Neural progenitor cell (in vitro differentiated cells): ENCODE measurements at regions not wholly inside any gene's neighbourhood (a gene's known extent, or its start where the extent isn't known, plus 50 kb on each side); places are given as distances from the start of the nearest gene placed in this dataset.

Experiments used
- DNase-seq: peaks from one replicate; pipeline ENCODE4 v3.0.0-alpha.2; 2016; ENCODE audit warnings: low spot score
- H2AFZ ChIP-seq: fragments of 200-600 bp; sonication (generic); replicated peaks from 2 replicates; pipeline ENCODE4 v1.6.1; 2016; ENCODE audit warnings: antibody characterized with exemption
- H3F3A ChIP-seq: fragments of 200-600 bp; sonication (generic); 2 replicates; pipeline ENCODE4 v1.6.1; 2016; ENCODE audit warnings: antibody characterized with exemption, low read depth
- H3K27ac ChIP-seq: fragments of 200-600 bp; sonication (generic); 2 replicates; pipeline ENCODE4 v1.5.1; 2016; ENCODE audit warnings: mild to moderate bottlenecking
- H3K27me3 ChIP-seq: fragments of 200-600 bp; sonication (generic); 2 replicates; pipeline ENCODE4 v1.6.1; 2016; ENCODE audit warnings: mild to moderate bottlenecking, moderate library complexity
- H3K36me3 ChIP-seq: fragments of 200-600 bp; sonication (generic); 2 replicates; pipeline ENCODE4 v1.5.1; 2016
- H3K4me1 ChIP-seq: fragments of 200-600 bp; sonication (generic); 2 replicates; pipeline ENCODE4 v1.6.1; 2016; ENCODE audit warnings: mixed run types
- H3K4me2 ChIP-seq: fragments of 200-600 bp; sonication (generic); 2 replicates; pipeline ENCODE4 v1.6.1; 2016
- H3K4me3 ChIP-seq: fragments of 200-600 bp; sonication (generic); 2 replicates; pipeline ENCODE4 v1.5.1; 2016
- H3K79me2 ChIP-seq: fragments of 200-600 bp; sonication (generic); 2 replicates; pipeline ENCODE4 v1.6.1; 2016; ENCODE audit warnings: low read depth
- H3K9ac ChIP-seq: fragments of 200-600 bp; sonication (generic); 2 replicates; pipeline ENCODE4 v1.6.1; 2016
- H3K9me3 ChIP-seq: fragments of 200-600 bp; sonication (generic); 2 replicates; pipeline ENCODE4 v1.5.1; 2016; ENCODE audit warnings: low read depth
- H4K20me1 ChIP-seq: fragments of 200-600 bp; sonication (generic); 2 replicates; pipeline ENCODE4 v1.6.1; 2016; ENCODE audit warnings: low read depth
- H3K27ac Mint-ChIP-seq: 3 replicates; pipeline ENCODE4 v1.8.0; 2021; ENCODE audit warnings: mixed read lengths
- H3K27me3 Mint-ChIP-seq: 2 replicates; pipeline ENCODE4 v1.8.0; 2022; ENCODE audit warnings: low read depth, mild to moderate bottlenecking, inconsistent platforms, moderate library complexity, mixed read lengths; ENCODE audit not compliant: insufficient read depth
- H3K36me3 Mint-ChIP-seq: 3 replicates; pipeline ENCODE4 v1.8.0; 2021; ENCODE audit warnings: mixed read lengths
- H3K4me1 Mint-ChIP-seq: 3 replicates; pipeline ENCODE4 v1.8.0; 2021; ENCODE audit warnings: mixed read lengths
- H3K4me3 Mint-ChIP-seq: 3 replicates; pipeline ENCODE4 v1.8.0; 2021; ENCODE audit warnings: mild to moderate bottlenecking, moderate library complexity, mixed read lengths
- H3K9me3 Mint-ChIP-seq: 3 replicates; pipeline ENCODE4 v1.8.0; 2020; ENCODE audit warnings: mixed read lengths
- EZH2 ChIP-seq: fragments of 200-600 bp; sonication (generic); IDR thresholded peaks from 2 replicates; pipeline ENCODE4 v1.6.1; 2017; ENCODE audit warnings: antibody characterized with exemption, mild to moderate bottlenecking, moderate library complexity
- EZH2phosphoT487 ChIP-seq: fragments of 200-600 bp; sonication (generic); IDR thresholded peaks from 2 replicates; pipeline ENCODE4 v1.6.1; 2017; ENCODE audit warnings: antibody characterized with exemption
- TF ChIP-seq, protein P1 (sequence below): fragments of 200-600 bp; sonication (generic); IDR thresholded peaks from 2 replicates; pipeline ENCODE4 v1.5.1; 2017; ENCODE audit warnings: antibody characterized with exemption, mild to moderate bottlenecking

DNA sequence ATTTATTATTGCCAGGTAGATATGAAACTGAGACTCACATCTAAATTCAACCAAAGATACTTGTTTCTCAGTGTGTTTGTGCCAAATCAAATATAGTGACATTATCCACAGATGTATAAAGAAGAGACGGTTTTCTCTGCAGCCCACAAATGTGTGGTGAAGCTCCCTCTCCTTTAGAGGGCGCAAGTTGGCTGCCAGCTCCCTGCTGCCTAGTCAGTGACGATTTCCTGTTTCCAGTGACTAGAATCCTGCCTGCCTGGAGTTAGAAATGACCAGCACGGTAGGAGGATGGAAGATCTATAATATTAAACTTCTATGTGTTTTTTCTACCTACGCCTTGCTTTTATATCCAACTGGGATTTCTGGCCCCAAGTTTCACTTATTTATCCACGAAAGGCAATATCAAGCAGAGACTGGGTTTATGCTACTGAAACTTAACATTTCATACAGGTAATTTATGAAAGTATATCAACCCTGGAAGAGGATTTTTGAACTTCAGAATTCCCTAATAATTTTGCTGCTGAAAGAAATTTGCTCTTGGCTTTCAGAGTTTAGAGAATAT is 1793.7 kb upstream of the TENM3 start:
- H3K9me3 ChIP-seq: no peaks in the 10 kb centered on the region
- H4K20me1 ChIP-seq: no peaks in the 10 kb centered on the region
- peaks cover 6% of the 10 kb centered on the region for H3K4me1 Mint-ChIP-seq
- peak overlapping the region; percentile 92 for H2AFZ ChIP-seq
- no peaks in the 10 kb centered on the region for H3K27me3 ChIP-seq
- H3K4me2 ChIP-seq: peak overlapping the region; percentile 33
- H3K79me2 ChIP-seq: no peaks in the 10 kb centered on the region
- no peaks in the 10 kb centered on the region for H3K9me3 Mint-ChIP-seq
- no peaks in the 10 kb centered on the region for H3F3A ChIP-seq
- peak overlapping the region; percentile 11 for H3K4me3 ChIP-seq
- H3K27me3 Mint-ChIP-seq: peaks cover 3% of the 10 kb centered on the region
- no peak overlapping the region for H3K27ac Mint-ChIP-seq
- no peak overlapping the region for H3K27ac ChIP-seq
- no peaks in the 10 kb centered on the region for H3K36me3 ChIP-seq
- no peaks in the 10 kb centered on the region for H3K36me3 Mint-ChIP-seq
- no peak overlapping the region for H3K9ac ChIP-seq
- peak; percentile 71 for DNase-seq
- no peak for TF ChIP-seq EZH2phosphoT487
- TF ChIP-seq, protein P1, sequence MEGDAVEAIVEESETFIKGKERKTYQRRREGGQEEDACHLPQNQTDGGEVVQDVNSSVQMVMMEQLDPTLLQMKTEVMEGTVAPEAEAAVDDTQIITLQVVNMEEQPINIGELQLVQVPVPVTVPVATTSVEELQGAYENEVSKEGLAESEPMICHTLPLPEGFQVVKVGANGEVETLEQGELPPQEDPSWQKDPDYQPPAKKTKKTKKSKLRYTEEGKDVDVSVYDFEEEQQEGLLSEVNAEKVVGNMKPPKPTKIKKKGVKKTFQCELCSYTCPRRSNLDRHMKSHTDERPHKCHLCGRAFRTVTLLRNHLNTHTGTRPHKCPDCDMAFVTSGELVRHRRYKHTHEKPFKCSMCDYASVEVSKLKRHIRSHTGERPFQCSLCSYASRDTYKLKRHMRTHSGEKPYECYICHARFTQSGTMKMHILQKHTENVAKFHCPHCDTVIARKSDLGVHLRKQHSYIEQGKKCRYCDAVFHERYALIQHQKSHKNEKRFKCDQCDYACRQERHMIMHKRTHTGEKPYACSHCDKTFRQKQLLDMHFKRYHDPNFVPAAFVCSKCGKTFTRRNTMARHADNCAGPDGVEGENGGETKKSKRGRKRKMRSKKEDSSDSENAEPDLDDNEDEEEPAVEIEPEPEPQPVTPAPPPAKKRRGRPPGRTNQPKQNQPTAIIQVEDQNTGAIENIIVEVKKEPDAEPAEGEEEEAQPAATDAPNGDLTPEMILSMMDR: peak; percentile 72
- H3K4me3 Mint-ChIP-seq: no peak overlapping the region
- no peaks in the 10 kb centered on the region for H3K4me1 ChIP-seq

DNA sequence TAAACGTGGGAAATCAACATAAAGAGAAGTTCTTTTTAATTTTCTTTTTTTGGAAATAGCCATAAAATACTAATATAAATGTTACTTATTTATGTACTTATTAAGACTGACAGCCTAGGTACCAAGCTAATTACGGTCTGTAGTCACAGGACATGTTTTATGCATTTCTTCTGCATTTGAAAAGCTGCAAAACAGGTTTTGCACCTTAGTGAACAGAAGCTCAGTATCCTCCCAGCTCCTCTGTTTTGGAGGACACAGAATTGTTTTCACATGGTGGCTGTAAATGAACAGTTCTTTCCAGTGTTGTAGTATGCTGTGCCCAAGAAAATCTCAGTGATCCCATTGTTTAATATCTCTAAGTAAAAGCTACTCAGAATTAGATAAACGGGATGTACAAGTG is 1788.0 kb upstream of the TENM3 start:
- H3K4me2 ChIP-seq: no peak overlapping the region
- Mint-ChIP-seq H3K36me3 (no peaks in the 10 kb centered on the region), H3K27me3 (peaks cover 3% of the 10 kb centered on the region), H3K9me3 (no peaks in the 10 kb centered on the region), H3K4me1 (no peaks in the 10 kb centered on the region), H3K27ac (no peak overlapping the region), H3K4me3 (no peak overlapping the region)
- no peak overlapping the region for H2AFZ ChIP-seq
- no peak overlapping the region for H3K27ac ChIP-seq
- no peaks in the 10 kb centered on the region for H3K79me2 ChIP-seq
- peaks cover 11% of the 10 kb centered on the region for H3K4me1 ChIP-seq
- H3F3A ChIP-seq: no peaks in the 10 kb centered on the region
- no peaks in the 10 kb centered on the region for H3K36me3 ChIP-seq
- no peak for DNase-seq
- H3K27me3 ChIP-seq: no peaks in the 10 kb centered on the region
- TF ChIP-seq EZH2 (no peak), EZH2phosphoT487 (no peak)
- TF ChIP-seq, protein P1: no peak
- no peaks in the 10 kb centered on the region for H4K20me1 ChIP-seq
- H3K9me3 ChIP-seq: no peaks in the 10 kb centered on the region
- no peak overlapping the region for H3K9ac ChIP-seq
- H3K4me3 ChIP-seq: no peak overlapping the region

DNA sequence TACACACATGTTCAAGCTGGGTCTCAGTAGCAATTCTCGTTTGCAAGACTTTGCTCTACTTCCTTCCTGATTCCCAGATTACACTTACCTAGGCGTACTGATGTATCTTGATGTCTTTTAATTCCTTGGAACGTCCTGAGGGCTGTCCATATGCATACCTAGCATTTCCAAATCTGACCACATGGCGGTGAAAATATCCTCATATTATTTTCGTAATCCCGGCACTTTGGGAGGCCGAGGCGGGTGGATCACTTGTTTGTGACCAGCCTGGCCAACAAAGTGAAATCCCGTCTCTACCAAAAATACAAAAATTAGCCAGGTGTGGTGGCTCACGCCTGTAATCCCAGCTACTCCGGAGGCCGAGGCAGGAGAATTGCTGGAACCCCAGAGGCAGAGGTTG is 1786.3 kb upstream of the TENM3 start:
- H2AFZ ChIP-seq: no peak overlapping the region
- H3K4me3 ChIP-seq: no peak overlapping the region
- peaks cover 11% of the 10 kb centered on the region for H3K4me1 ChIP-seq
- no peaks in the 10 kb centered on the region for H3F3A ChIP-seq
- no peaks in the 10 kb centered on the region for H3K27me3 ChIP-seq
- H3K79me2 ChIP-seq: no peaks in the 10 kb centered on the region
- H3K4me2 ChIP-seq: no peak overlapping the region
- H4K20me1 ChIP-seq: no peaks in the 10 kb centered on the region
- H3K36me3 ChIP-seq: no peaks in the 10 kb centered on the region
- TF ChIP-seq, protein P1: peak; percentile 32
- no peak for TF ChIP-seq EZH2
- no peak for DNase-seq
- H3K27ac ChIP-seq: no peak overlapping the region
- H3K9ac ChIP-seq: no peak overlapping the region
- no peaks in the 10 kb centered on the region for H3K27me3 Mint-ChIP-seq
- no peak overlapping the region for H3K27ac Mint-ChIP-seq
- H3K9me3 ChIP-seq: no peaks in the 10 kb centered on the region
- H3K4me3 Mint-ChIP-seq: no peak overlapping the region
- H3K9me3 Mint-ChIP-seq: no peaks in the 10 kb centered on the region
- peaks cover 4% of the 10 kb centered on the region for H3K4me1 Mint-ChIP-seq
- no peaks in the 10 kb centered on the region for H3K36me3 Mint-ChIP-seq
